ENCODE measurements at regions not wholly inside any gene's neighbourhood (a gene's known extent, or its start where the extent isn't known, plus 50 kb on each side); places are given as distances from the start of the nearest gene placed in this dataset.

DNA sequence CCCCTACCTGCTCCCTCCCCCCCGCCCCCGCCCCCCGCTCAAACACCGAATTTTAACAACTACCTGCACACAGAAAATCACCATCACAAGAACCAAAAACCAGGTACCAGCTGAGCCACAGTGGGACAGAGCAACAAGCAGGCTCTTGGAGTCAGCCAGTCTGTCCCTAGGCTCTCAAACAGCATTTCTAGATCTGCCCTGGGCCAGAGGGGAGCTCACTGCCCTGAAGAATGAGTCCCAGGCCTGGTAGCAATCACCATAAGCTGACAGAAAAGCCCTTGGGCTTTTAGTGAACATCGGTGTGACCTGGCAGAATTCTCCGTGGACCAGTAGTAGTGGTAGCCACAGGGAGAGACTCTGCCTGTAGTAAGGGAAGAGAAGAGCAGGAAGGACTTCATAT is 58.3 kb downstream of the C11orf87 start:
- no peak for TF ChIP-seq CTCF (IDR thresholded peaks at IDR 0.05; ENCODE audit: unreplicated experiment)
- no peaks in the 10 kb centered on the region for H3K36me3 Mint-ChIP-seq (ENCODE audit: insufficient read depth)
- peaks cover 3% of the 10 kb centered on the region for H3K9me3 Mint-ChIP-seq (ENCODE audit: low read depth)
- peaks cover 4% of the 10 kb centered on the region for H3K27me3 Mint-ChIP-seq
- no peak for DNase-seq (ENCODE audit: low spot score, unreplicated experiment)
- no peak overlapping the region for H3K27ac Mint-ChIP-seq
- no peak overlapping the region for H3K4me3 Mint-ChIP-seq (ENCODE audit: low read depth)
- no peaks in the 10 kb centered on the region for H3K4me1 Mint-ChIP-seq (ENCODE audit: low read depth)

- H3K9me3 Mint-ChIP-seq (ENCODE audit: low read depth): peaks cover 3% of the 10 kb centered on the region
- H3K27me3 Mint-ChIP-seq: peaks cover 6% of the 10 kb centered on the region
- peaks cover 4% of the 10 kb centered on the region for H3K4me1 Mint-ChIP-seq (ENCODE audit: low read depth)
- no peak for TF ChIP-seq CTCF (IDR thresholded peaks at IDR 0.05; ENCODE audit: unreplicated experiment)
- H3K4me3 Mint-ChIP-seq (ENCODE audit: low read depth): no peak overlapping the region
- DNase-seq (ENCODE audit: low spot score, unreplicated experiment): no peak
- H3K36me3 Mint-ChIP-seq (ENCODE audit: insufficient read depth): no peaks in the 10 kb centered on the region
- H3K27ac Mint-ChIP-seq: no peak overlapping the region
Observed at GRCh38 chr11:109486129-109486528, 64.1 kb downstream of the C11orf87 start.

- Mint-ChIP-seq H3K4me1 (ENCODE audit: low read depth) (peaks cover 4% of the 10 kb centered on the region), H3K36me3 (ENCODE audit: insufficient read depth) (no peaks in the 10 kb centered on the region), H3K27ac (no peak overlapping the region), H3K9me3 (ENCODE audit: low read depth) (no peaks in the 10 kb centered on the region), H3K27me3 (peaks cover 6% of the 10 kb centered on the region), H3K4me3 (ENCODE audit: low read depth) (no peak overlapping the region)
- TF ChIP-seq CTCF (IDR thresholded peaks at IDR 0.05; ENCODE audit: unreplicated experiment): no peak
- no peak for DNase-seq (ENCODE audit: low spot score, unreplicated experiment)
Observed at GRCh38 chr11:109490953-109491635, 69.1 kb downstream of the C11orf87 start.

GRCh38 chr11:109506115-109506514 is 84.1 kb downstream of the C11orf87 start:
- Mint-ChIP-seq H3K9me3 (ENCODE audit: low read depth) (no peaks in the 10 kb centered on the region), H3K27ac (no peak overlapping the region)

GRCh38 chr11:109507331-109507730 is 85.3 kb downstream of the C11orf87 start:
- Mint-ChIP-seq H3K4me3 (ENCODE audit: low read depth) (no peak overlapping the region), H3K27ac (no peak overlapping the region), H3K27me3 (peaks cover 3% of the 10 kb centered on the region), H3K36me3 (ENCODE audit: insufficient read depth) (no peaks in the 10 kb centered on the region), H3K4me1 (ENCODE audit: low read depth) (no peaks in the 10 kb centered on the region), H3K9me3 (ENCODE audit: low read depth) (no peaks in the 10 kb centered on the region)
- no peak for TF ChIP-seq CTCF (IDR thresholded peaks at IDR 0.05; ENCODE audit: unreplicated experiment)
- no peak for DNase-seq (ENCODE audit: low spot score, unreplicated experiment)

More at GRCh38 chr11:109506115-109506514, 84.1 kb downstream of the C11orf87 start:
- no peaks in the 10 kb centered on the region for H3K36me3 Mint-ChIP-seq (ENCODE audit: insufficient read depth)
- DNase-seq (ENCODE audit: low spot score, unreplicated experiment): no peak
- peaks cover 3% of the 10 kb centered on the region for H3K27me3 Mint-ChIP-seq
- no peak overlapping the region for H3K4me3 Mint-ChIP-seq (ENCODE audit: low read depth)
- no peaks in the 10 kb centered on the region for H3K4me1 Mint-ChIP-seq (ENCODE audit: low read depth)
- no peak for TF ChIP-seq CTCF (IDR thresholded peaks at IDR 0.05; ENCODE audit: unreplicated experiment)
